ENCODE measurements at regions not wholly inside any gene's neighbourhood (a gene's known extent, or its start where the extent isn't known, plus 50 kb on each side); places are given as distances from the start of the nearest gene placed in this dataset.

DNA sequence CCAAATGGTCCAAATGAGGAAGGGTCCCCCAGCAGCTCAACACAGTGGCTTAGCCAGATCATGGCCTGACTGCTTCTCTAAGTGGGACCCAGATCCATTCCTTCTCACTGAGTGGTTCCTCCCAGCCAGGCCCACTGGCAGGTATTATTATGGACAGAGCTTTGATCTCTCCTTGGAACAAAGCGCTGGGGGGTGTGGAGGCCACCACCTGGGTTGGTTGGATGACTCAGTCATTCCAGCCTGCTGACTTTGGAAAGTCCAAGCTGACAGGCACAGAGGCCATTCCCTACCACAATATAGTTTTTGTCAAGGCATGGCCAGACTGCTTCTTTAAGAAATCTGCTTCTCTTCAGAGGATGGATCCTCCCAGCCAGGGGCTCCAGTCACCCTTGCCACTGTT is 341.1 kb downstream of the BTG1 start:
- TF ChIP-seq POLR2AphosphoS5 (IDR thresholded peaks at IDR 0.05) (no peak), CTCF (IDR thresholded peaks at IDR 0.05) (no peak)
